IPS-NIHi7 (cell line): ENCODE measurements at regions not wholly inside any gene's neighbourhood (a gene's known extent, or its start where the extent isn't known, plus 50 kb on each side); places are given as distances from the start of the nearest gene placed in this dataset.
A peak's percentile ranks its signal among the peaks of the same experiment; 100 is the strongest.

Experiments used
- DNase-seq: peaks from one replicate; pipeline ENCODE4 v3.0.0; 2012; ENCODE audit warnings: mixed read lengths; ENCODE audit errors: extremely low spot score

GRCh38 chr11:80525663-80526405 lies 1085.0 kb upstream of the TENM4 start:
- no peak for DNase-seq

GRCh38 chr11:80524349-80524748 lies 1083.5 kb upstream of the TENM4 start:
- no peak for DNase-seq

GRCh38 chr11:80523057-80523456 lies 1082.2 kb upstream of the TENM4 start:
- DNase-seq: no peak

- DNase-seq: no peak
These were observed 1080.8 kb upstream of the TENM4 start for GRCh38 chr11:80521592-80521991.

GRCh38 chr11:80520507-80520887 lies 1079.7 kb upstream of the TENM4 start:
- DNase-seq: no peak

GRCh38 chr11:80519596-80520506 lies 1079.0 kb upstream of the TENM4 start:
- no peak for DNase-seq

GRCh38 chr11:80517701-80518100 lies 1076.9 kb upstream of the TENM4 start:
- DNase-seq: no peak

- DNase-seq: no peak
These were observed 1074.3 kb upstream of the TENM4 start for GRCh38 chr11:80515097-80515496.

- DNase-seq: no peak
These were observed 1071.7 kb upstream of the TENM4 start for GRCh38 chr11:80512491-80512890.

GRCh38 chr11:80505771-80506170 lies 1064.9 kb upstream of the TENM4 start:
- DNase-seq: no peak

- no peak for DNase-seq
These were observed 1063.2 kb upstream of the TENM4 start for GRCh38 chr11:80503990-80504389.

GRCh38 chr11:80502511-80502910 lies 1061.7 kb upstream of the TENM4 start:
- DNase-seq: peak; percentile 35

GRCh38 chr11:80495116-80495515 lies 1054.3 kb upstream of the TENM4 start:
- DNase-seq: no peak

GRCh38 chr11:80487952-80488351 lies 1047.1 kb upstream of the TENM4 start:
- no peak for DNase-seq

GRCh38 chr11:80486678-80487077 lies 1045.8 kb upstream of the TENM4 start:
- no peak for DNase-seq

GRCh38 chr11:80477178-80477577 lies 1036.3 kb upstream of the TENM4 start:
- DNase-seq: no peak

- DNase-seq: peak; percentile 14
These were observed 1032.7 kb upstream of the TENM4 start for GRCh38 chr11:80473562-80473961.

GRCh38 chr11:80469871-80470270 lies 1029.0 kb upstream of the TENM4 start:
- no peak for DNase-seq

- no peak for DNase-seq
These were observed 1025.7 kb upstream of the TENM4 start for GRCh38 chr11:80466570-80466969.

- DNase-seq: no peak
These were observed 1021.4 kb upstream of the TENM4 start for GRCh38 chr11:80462211-80462610.

GRCh38 chr11:80458376-80458775 lies 1017.5 kb upstream of the TENM4 start:
- no peak for DNase-seq

GRCh38 chr11:80457823-80458222 lies 1017.0 kb upstream of the TENM4 start:
- DNase-seq: no peak

GRCh38 chr11:80455818-80456217 lies 1015.0 kb upstream of the TENM4 start:
- DNase-seq: no peak
